GM12892 (cell line): ENCODE measurements at regions not wholly inside any gene's neighbourhood (a gene's known extent, or its start where the extent isn't known, plus 50 kb on each side); places are given as distances from the start of the nearest gene placed in this dataset.
"Not testable (repeated sequence)": the region's sequence is repeated elsewhere in the genome, so short reads cannot be mapped to it uniquely, and the experiment has no call there.

Experiments used
- DNase-seq: peaks from one replicate; pipeline ENCODE4 v3.0.0; 2011; ENCODE audit not compliant: insufficient read length
- FAIRE-seq: peaks from 2 replicates; lab custom pipeline; 2011; peaks lifted over from hg19 to GRCh38; lab: Jason Lieb, UNC
- POLR2A ChIP-seq: IDR thresholded peaks from 2 replicates; pipeline ENCODE4 v1.6.1; 2011; ENCODE audit warnings: low read depth, low read length, control low read depth
- POLR2AphosphoS5 ChIP-seq: IDR thresholded peaks from 2 replicates; pipeline ENCODE4 v1.6.1; 2011; ENCODE audit warnings: low read depth, low read length, control low read depth
- TAF1 ChIP-seq: IDR thresholded peaks from 2 replicates; pipeline ENCODE4 v1.6.1; 2011; ENCODE audit warnings: low read depth, mild to moderate bottlenecking, control low read depth, low read length, borderline replicate concordance

GRCh38 chr14:56423544-56423943 lies 156.1 kb upstream of the TMEM260 start:
- no peak for FAIRE-seq
- TF ChIP-seq POLR2A (no peak), TAF1 (no peak), POLR2AphosphoS5 (no peak)
- DNase-seq, result no peak

- TF ChIP-seq TAF1 (no peak), POLR2AphosphoS5 (no peak), POLR2A (no peak)
These were observed 148.6 kb upstream of the TMEM260 start for GRCh38 chr14:56431013-56431412.

GRCh38 chr14:56449670-56450213 lies 129.9 kb upstream of the TMEM260 start:
- TF ChIP-seq POLR2AphosphoS5 (no peak), POLR2A (no peak), TAF1 (no peak)
- DNase-seq, result no peak
- no peak for FAIRE-seq

More at GRCh38 chr14:56431013-56431412, 148.6 kb upstream of the TMEM260 start:
- DNase-seq (no peak), FAIRE-seq (no peak)

- no peak for FAIRE-seq
- TF ChIP-seq POLR2A (no peak), TAF1 (no peak), POLR2AphosphoS5 (no peak)
These were observed 126.7 kb upstream of the TMEM260 start for GRCh38 chr14:56452940-56453339.

GRCh38 chr14:56454680-56455079 lies 124.9 kb upstream of the TMEM260 start:
- not testable (repeated sequence) for DNase-seq, FAIRE-seq

More at GRCh38 chr14:56452940-56453339, 126.7 kb upstream of the TMEM260 start:
- DNase-seq, result no peak

GRCh38 chr14:56460469-56460868 lies 119.1 kb upstream of the TMEM260 start:
- no peak for TF ChIP-seq TAF1
- no peak for TF ChIP-seq POLR2A
- TF ChIP-seq POLR2AphosphoS5, result no peak
- FAIRE-seq, result no peak

GRCh38 chr14:56461276-56462275 lies 118.0 kb upstream of the TMEM260 start:
- FAIRE-seq (no peak), DNase-seq (no peak)
- TF ChIP-seq POLR2AphosphoS5 (no peak), TAF1 (no peak), POLR2A (no peak)

More at GRCh38 chr14:56460469-56460868, 119.1 kb upstream of the TMEM260 start:
- DNase-seq, result no peak

GRCh38 chr14:56463271-56463890 lies 116.2 kb upstream of the TMEM260 start:
- FAIRE-seq (no peak), DNase-seq (no peak)
- TF ChIP-seq TAF1, result no peak
- no peak for TF ChIP-seq POLR2AphosphoS5
- no peak for TF ChIP-seq POLR2A

GRCh38 chr14:56471056-56471455 lies 108.5 kb upstream of the TMEM260 start:
- FAIRE-seq (no peak), DNase-seq (no peak)
- TF ChIP-seq POLR2A (no peak), TAF1 (no peak), POLR2AphosphoS5 (no peak)

- TF ChIP-seq POLR2AphosphoS5 (no peak), POLR2A (no peak), TAF1 (no peak)
- no peak for DNase-seq
- FAIRE-seq, result peak; percentile 84
These were observed 105.1 kb upstream of the TMEM260 start for GRCh38 chr14:56474419-56475022.
